Spleen (tissue), 7 donors: ENCODE measurements at regions not wholly inside any gene's neighbourhood (a gene's known extent, or its start where the extent isn't known, plus 50 kb on each side); places are given as distances from the start of the nearest gene placed in this dataset.

Source experiments
- POLR2AphosphoS5 ChIP-seq, 3 donors: sonication (generic); formaldehyde crosslinking; IDR thresholded peaks; one replicate each; pipeline ENCODE4 v1.5.1; 2017; ENCODE audit warnings: antibody characterized with exemption in 3 of 3
- TF ChIP-seq, protein P1 (sequence below), 11 experiments: fragments of 200-600 bp in 7 of 11; fragments of 450-650 bp in 4 of 11; sonication (generic) in 4 of 11; IDR thresholded peaks in 8 of 11; conservative IDR thresholded peaks in 3 of 11; 1 replicate in 7 of 11; 2 replicates in 4 of 11; pipeline versions ENCODE4 v1.4.0 to v1.8.0; 2016 to 2021; ENCODE audit warnings: antibody characterized with exemption in 11 of 11, inconsistent platforms in 4 of 11, mild to moderate bottlenecking in 1 of 11
- donor health status: DM: no; HTN: no; CAD: no; lungs with moderate emphysema.
- donor health status: DM: no; HTN: no; CAD: no.
- donor health status: DM: no; HTN: no; CAD: no.

DNA sequence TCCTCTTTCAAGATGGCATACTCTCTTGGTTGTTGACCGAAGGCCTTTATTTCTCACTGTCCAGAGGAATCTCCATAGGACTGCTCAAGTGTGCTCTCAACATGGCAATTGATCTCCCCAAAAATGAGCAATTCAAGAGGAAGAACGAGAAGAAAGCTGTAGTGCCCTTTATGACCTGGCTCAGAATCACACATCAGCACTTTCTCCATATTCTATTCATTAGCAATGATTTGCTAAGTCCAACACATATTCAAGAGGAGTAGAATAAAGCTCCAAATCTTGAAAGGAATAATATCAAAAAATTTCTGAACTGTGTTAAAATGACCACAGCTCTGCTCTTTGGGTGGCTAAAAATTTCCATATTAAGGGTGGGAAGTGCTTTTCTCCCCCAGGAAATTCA, 151.6 kb upstream of the SYNPR start:
- TF ChIP-seq, protein P1, sequence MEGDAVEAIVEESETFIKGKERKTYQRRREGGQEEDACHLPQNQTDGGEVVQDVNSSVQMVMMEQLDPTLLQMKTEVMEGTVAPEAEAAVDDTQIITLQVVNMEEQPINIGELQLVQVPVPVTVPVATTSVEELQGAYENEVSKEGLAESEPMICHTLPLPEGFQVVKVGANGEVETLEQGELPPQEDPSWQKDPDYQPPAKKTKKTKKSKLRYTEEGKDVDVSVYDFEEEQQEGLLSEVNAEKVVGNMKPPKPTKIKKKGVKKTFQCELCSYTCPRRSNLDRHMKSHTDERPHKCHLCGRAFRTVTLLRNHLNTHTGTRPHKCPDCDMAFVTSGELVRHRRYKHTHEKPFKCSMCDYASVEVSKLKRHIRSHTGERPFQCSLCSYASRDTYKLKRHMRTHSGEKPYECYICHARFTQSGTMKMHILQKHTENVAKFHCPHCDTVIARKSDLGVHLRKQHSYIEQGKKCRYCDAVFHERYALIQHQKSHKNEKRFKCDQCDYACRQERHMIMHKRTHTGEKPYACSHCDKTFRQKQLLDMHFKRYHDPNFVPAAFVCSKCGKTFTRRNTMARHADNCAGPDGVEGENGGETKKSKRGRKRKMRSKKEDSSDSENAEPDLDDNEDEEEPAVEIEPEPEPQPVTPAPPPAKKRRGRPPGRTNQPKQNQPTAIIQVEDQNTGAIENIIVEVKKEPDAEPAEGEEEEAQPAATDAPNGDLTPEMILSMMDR (IDR thresholded peaks at IDR 0.05 in 8 of 11, conservative IDR thresholded peaks at IDR 0.05 in 3 of 11): no peak
- TF ChIP-seq POLR2AphosphoS5 (IDR thresholded peaks at IDR 0.05): no peak
